Tibial artery (tissue), 4 donors: ENCODE measurements at regions not wholly inside any gene's neighbourhood (a gene's known extent, or its start where the extent isn't known, plus 50 kb on each side); places are given as distances from the start of the nearest gene placed in this dataset.

Experiments
- DNase-seq, 2 donors: peaks; one replicate each; pipeline ENCODE4 v3.0.0-alpha.2; 2019
- H3K27ac ChIP-seq, 2 donors: fragments of 200-600 bp; sonication (generic) in 1 of 2; 1 replicate in 1 of 2; 2 replicates in 1 of 2; pipeline ENCODE4 v1.5.1; 2018 to 2019; ENCODE audit warnings: mild to moderate bottlenecking in 1 of 2
- H3K27me3 ChIP-seq, 2 donors: fragments of 200-600 bp; sonication (generic) in 1 of 2; one replicate each; pipeline versions ENCODE4 v1.5.1 to v1.6.0; 2016 to 2019
- H3K36me3 ChIP-seq, 3 donors: fragments of 200-600 bp; sonication (generic) in 2 of 3; one replicate each; pipeline ENCODE4 v1.5.1; 2016 to 2019; ENCODE audit warnings: mild to moderate bottlenecking in 2 of 3
- H3K4me1 ChIP-seq, 4 donors: fragments of 200-600 bp; sonication (generic) in 2 of 4; 1 replicate in 3 of 4; 2 replicates in 1 of 4; pipeline ENCODE4 v1.5.1; 2016 to 2019
- H3K4me3 ChIP-seq, 2 donors: fragments of 200-600 bp; sonication (generic) in 1 of 2; 1 replicate in 1 of 2; 2 replicates in 1 of 2; pipeline ENCODE4 v1.5.1; 2018 to 2019; ENCODE audit warnings: mild to moderate bottlenecking in 2 of 2
- H3K9me3 ChIP-seq, 3 donors: fragments of 200-600 bp; sonication (generic) in 1 of 3; one replicate each; pipeline ENCODE4 v1.5.1; 2016 to 2019
- intact Hi-C: fragments of 100-400 bp; cut with DNase I; formaldehyde crosslinking; loops from one replicate; pipeline ENCODE4 v1.15.0; 2023; ENCODE audit warnings: low total_unique reads
- TF ChIP-seq, protein P1 (sequence below), 2 experiments: fragments of 200-600 bp in 1 of 2; fragments of 450-650 bp in 1 of 2; IDR thresholded peaks; one replicate each; pipeline ENCODE4 v1.5.1; 2017 to 2019; ENCODE audit warnings: antibody characterized with exemption in 2 of 2, mild to moderate bottlenecking in 1 of 2, moderate library complexity in 1 of 2

DNA sequence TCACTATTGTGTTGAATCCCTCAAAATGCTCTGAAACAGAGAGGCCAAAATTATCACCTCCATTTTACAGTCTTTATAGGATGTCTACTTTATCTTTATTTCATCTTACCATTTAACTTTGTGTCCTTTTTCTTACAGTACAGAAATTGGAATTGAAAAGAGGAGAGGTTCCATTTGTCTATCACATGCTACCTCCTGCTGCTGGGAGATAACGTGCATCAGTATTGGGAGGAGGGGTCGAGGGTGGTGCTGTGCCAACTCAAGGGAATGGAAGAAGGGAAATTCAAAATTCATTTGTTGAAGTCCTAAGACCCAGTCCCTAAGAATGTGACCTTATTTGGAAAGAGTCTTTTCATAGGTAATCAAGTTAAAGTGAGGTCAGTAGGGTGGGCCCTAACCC lies 85.3 kb downstream of the HHIPL2 start:
- no peak for DNase-seq
- no peak overlapping the region for H3K4me3 ChIP-seq
- no peak overlapping the region for H3K27ac ChIP-seq
- TF ChIP-seq, protein P1, sequence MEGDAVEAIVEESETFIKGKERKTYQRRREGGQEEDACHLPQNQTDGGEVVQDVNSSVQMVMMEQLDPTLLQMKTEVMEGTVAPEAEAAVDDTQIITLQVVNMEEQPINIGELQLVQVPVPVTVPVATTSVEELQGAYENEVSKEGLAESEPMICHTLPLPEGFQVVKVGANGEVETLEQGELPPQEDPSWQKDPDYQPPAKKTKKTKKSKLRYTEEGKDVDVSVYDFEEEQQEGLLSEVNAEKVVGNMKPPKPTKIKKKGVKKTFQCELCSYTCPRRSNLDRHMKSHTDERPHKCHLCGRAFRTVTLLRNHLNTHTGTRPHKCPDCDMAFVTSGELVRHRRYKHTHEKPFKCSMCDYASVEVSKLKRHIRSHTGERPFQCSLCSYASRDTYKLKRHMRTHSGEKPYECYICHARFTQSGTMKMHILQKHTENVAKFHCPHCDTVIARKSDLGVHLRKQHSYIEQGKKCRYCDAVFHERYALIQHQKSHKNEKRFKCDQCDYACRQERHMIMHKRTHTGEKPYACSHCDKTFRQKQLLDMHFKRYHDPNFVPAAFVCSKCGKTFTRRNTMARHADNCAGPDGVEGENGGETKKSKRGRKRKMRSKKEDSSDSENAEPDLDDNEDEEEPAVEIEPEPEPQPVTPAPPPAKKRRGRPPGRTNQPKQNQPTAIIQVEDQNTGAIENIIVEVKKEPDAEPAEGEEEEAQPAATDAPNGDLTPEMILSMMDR (IDR thresholded peaks at IDR 0.05), result no peak
- peaks cover 0 to 6% (median 0%) of the 10 kb centered on the region in 3 donors for H3K9me3 ChIP-seq
- intact Hi-C loops, result no loop called here
- H3K4me1 ChIP-seq, result peaks cover 0 to 11% (median 0%) of the 10 kb centered on the region in 4 donors
- no peaks in the 10 kb centered on the region for H3K36me3 ChIP-seq
- H3K27me3 ChIP-seq, result no peaks in the 10 kb centered on the region

DNA sequence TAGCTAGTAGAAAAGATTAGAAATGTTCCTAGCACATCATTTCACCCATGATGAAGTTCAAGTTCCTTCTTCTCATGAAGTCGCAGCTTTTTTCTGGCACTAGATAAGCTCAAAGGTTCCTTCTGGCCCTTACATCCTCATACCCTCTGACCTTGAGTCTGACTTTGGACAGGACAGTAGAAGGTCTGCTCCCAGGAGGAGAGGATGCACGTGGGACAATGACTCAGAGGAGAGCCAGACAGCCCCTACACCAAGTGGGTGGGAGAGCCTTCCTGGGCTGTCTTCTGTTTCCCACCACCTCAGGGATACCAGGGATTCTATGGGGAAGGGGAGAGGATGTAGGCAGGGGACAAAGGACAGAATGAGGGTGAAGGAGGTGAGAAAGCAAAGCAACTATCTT lies 86.0 kb downstream of the HHIPL2 start:
- Histone ChIP-seq H3K4me1 (peaks cover 0 to 11% (median 0%) of the 10 kb centered on the region in 4 donors), H3K27me3 (no peaks in the 10 kb centered on the region), H3K4me3 (no peak overlapping the region), H3K36me3 (no peaks in the 10 kb centered on the region), H3K27ac (no peak overlapping the region), H3K9me3 (peaks cover 0 to 9% (median 0%) of the 10 kb centered on the region in 3 donors)
- no peak for DNase-seq
- TF ChIP-seq, protein P1 (IDR thresholded peaks at IDR 0.05), result no peak
- intact Hi-C loops, result no loop called here

DNA sequence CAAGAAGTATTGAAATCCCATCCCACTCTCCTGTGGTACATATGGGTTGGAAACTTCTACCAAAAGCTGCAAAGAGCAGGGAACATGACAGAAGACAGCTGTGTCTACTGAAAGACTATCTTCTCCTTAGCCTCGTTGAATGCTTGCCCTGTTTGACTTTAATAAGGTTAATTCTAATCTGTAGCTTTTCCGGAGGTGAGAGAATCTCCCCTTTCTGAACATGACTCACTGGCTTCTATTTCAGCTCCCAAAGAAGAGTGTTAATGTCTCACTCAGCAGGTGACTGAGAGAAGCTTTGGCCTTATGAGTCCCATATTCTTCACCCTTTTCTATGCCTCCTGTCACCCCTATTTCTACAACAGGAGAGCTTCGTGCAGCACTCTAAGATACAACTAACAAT lies 88.3 kb downstream of the HHIPL2 start:
- Histone ChIP-seq H3K4me1 (peaks cover 0 to 9% (median 6%) of the 10 kb centered on the region in 4 donors), H3K27ac (no peak overlapping the region), H3K36me3 (no peaks in the 10 kb centered on the region), H3K27me3 (no peaks in the 10 kb centered on the region), H3K9me3 (peaks cover 0 to 9% (median 0%) of the 10 kb centered on the region in 3 donors), H3K4me3 (no peak overlapping the region)
- intact Hi-C loops, result loop anchor here (10.0 kb wide), 3 partner anchors 365 to 985 kb away; partner anchors contain the start of gene DUSP10
- DNase-seq, result no peak
- TF ChIP-seq, protein P1 (IDR thresholded peaks at IDR 0.05), result no peak

DNA sequence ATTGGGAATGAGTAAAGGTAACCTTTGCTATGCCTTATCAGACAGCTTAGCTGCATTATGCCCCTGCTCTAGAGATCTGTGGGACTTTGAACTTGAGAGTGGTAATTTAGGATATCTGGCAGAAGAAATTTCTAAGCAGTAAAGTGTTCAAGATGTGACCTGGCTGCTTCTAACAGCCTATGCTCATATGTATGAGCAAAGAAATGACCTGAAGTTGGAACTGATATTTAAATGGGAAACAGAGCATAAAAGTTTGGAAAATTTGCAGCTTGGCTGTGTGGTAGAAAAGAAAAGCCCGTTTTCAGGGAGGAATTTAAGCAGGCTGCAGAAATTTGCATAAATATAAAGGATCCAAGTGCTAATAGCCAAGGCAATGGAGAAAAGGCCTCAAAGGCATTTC lies 90.4 kb downstream of the HHIPL2 start:
- DNase-seq, result no peak
- no peak overlapping the region for H3K4me3 ChIP-seq
- TF ChIP-seq, protein P1 (IDR thresholded peaks at IDR 0.05), result no peak
- no peak overlapping the region for H3K27ac ChIP-seq
- peaks cover 0 to 9% (median 0%) of the 10 kb centered on the region in 3 donors for H3K9me3 ChIP-seq
- intact Hi-C loops, result loop anchor here (10.0 kb wide), 3 partner anchors 363 to 983 kb away; partner anchors contain the start of gene DUSP10
- H3K36me3 ChIP-seq, result no peaks in the 10 kb centered on the region
- no peaks in the 10 kb centered on the region for H3K27me3 ChIP-seq
- H3K4me1 ChIP-seq, result peaks cover 0 to 14% (median 8%) of the 10 kb centered on the region in 4 donors

DNA sequence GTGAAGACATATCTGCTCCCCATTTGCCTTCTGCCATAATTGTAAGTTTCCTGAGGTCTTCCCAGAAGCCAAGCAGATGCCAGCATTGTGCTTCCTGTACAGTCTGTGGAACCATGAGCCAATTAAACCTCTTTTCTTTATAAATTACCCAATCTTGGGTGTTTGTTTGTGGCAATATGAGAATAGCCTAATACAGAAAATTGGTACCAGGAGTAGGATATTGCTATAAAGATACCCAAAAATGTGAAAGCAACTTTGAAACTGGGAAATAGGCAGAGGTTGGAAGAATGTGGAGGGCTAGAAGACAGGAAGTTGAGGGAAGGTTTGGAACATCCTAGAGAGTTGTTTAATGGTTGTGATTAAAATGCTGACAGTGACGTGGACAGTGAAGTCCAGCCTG lies 90.8 kb downstream of the HHIPL2 start:
- TF ChIP-seq, protein P1 (IDR thresholded peaks at IDR 0.05), result no peak
- H3K4me3 ChIP-seq, result no peak overlapping the region
- DNase-seq, result no peak
- H3K4me1 ChIP-seq, result peaks cover 0 to 14% (median 8%) of the 10 kb centered on the region in 4 donors
- H3K9me3 ChIP-seq, result peaks cover 0 to 9% (median 0%) of the 10 kb centered on the region in 3 donors
- no peaks in the 10 kb centered on the region for H3K36me3 ChIP-seq
- H3K27ac ChIP-seq, result no peak overlapping the region
- intact Hi-C loops, result loop anchor here (10.0 kb wide), 3 partner anchors 362 to 982 kb away; partner anchors contain the start of gene DUSP10
- no peaks in the 10 kb centered on the region for H3K27me3 ChIP-seq
